ENCODE measurements at regions not wholly inside any gene's neighbourhood (a gene's known extent, or its start where the extent isn't known, plus 50 kb on each side); places are given as distances from the start of the nearest gene placed in this dataset.
"Not testable (repeated sequence)": the region's sequence is repeated elsewhere in the genome, so short reads cannot be mapped to it uniquely, and the experiment has no call there.

DNA sequence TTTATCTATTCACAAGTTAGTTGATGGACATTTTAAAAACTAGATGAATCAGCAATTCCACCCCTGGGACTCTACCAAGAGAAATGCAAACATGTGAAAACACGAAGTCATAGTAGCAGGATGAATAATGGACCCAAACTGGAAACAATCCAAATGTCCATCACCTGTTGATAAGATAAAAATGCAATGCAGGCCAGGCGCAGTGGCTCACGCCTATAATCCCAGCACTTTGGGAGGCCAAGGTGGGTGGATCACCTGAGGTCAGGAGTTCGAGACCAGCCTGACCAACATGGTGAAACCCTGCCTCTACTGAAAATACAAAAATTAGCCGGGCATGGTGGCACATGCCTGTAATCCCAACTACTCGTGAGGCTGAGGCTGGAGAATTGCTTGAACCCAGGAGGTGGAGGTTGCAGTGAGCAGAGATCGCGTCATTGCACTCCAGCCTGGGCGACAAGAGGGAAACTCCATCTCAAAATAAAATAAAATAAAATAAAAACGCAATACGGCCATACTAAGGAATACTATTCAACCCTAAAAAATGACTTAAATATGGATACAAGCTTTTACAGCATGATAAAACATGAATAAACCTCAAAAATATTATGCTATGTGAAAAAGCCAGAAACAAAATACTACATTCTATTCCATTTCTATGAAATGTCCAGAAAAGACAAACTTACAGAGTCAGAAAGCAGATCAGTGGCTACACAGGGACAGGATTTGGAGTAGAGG, 61.6 kb upstream of the BACH2 start:
- intact Hi-C loops (cut with DNase I, micrococcal nuclease); DNase-seq; ATAC-seq: not testable (repeated sequence)

DNA sequence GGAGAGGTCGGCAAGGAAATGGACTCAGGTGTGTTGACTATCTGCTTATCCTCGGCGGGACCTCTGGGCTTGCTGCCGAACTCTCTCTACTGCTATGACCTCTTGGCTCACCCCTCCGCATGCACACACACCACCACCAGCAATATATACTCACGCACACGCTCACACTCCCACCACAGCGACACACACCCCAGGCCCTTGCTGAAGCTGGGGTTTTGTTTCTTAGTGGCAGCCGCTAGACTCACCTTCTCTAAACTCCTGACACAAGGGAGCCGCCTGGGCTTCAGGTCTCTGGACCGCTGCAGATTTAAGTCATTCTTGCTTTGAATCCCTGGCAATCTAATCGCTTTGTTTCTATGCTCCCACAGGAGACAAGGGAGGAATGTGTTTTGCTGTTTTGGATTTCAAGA, 59.4 kb upstream of the BACH2 start:
- ATAC-seq (no peak), DNase-seq (no peak)
- intact Hi-C loops (cut with DNase I, micrococcal nuclease): no loop called here

DNA sequence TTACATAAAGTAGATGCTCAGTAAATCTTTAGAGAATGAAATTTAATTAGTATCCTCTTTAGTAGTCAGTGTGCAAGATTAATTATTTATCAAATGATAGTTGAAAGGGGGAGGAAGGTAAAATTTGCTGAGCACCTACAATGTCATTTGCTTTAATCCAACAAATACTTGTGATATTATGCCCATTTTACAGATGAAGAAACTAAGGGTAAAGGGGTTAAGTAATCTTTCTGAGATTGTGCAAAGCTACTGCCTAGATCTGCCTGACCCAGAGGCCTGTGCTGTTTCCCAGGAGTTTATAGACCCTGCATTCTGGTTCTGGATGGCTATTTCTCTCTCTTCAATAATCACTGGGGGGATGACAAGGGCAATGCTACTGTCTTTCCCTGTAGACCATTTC, 58.3 kb upstream of the BACH2 start:
- intact Hi-C loops (cut with DNase I, micrococcal nuclease): no loop called here
- DNase-seq (no peak), ATAC-seq (no peak)

DNA sequence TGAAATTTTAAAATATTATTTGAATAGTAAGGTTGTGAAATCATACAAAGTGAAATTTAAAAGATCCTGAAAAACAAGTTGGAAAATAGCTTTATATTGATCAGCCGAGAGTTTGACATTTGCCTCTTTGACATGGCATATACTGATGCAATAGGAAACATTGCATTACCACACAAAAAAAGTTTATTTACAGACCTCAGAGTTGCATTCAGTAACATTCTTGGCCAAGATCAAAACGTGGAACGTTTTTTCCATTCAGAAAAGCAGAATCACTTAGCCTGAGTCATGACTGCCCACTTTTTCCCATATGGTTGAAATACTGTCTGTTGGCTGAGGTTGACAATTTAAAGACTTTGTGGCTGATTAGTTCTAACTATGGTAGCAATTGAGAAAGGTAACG, 55.1 kb upstream of the BACH2 start:
- ATAC-seq (no peak), DNase-seq (no peak)
- intact Hi-C loops (cut with DNase I, micrococcal nuclease): no loop called here

DNA sequence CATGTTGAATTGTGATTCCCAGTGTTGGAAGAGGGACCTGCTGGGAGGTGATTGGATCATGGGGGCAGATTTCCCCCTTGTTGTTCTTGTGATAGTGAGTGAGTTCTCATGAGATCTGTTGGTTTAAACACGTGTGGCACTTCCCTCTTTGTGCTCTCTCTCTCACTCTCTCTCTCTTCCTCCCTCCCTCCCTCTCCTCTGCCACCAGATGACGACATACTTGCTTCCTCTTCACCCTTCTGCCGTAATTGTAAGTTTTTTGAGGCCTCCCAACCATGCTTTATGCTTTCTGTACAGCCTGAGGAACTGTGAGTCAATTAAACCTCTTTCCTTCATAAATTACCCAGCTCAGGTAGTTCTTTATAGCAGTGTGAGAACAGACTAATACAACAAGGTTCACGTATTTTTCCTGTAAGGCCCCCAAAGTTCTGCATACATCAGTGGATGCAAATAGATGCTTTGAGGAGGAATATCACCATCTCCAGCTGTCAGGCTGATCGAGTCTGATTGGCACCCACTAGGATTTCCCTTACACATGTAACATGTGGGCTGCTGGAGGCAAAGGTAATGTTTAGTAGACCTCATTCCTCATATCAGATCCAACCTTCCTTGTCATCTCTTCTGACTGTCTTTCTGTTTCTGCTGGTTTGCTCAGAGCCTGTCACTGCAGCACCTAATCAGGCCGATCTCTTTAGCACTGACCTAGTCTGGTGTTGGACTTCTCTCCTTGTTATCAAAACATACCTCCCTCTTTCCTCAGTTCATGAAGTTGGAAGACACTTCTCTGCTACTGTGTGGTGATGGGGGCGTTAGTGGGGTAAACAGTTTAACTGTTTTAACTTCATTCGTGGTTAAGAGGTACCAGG, 54.3 kb upstream of the BACH2 start:
- no peak for DNase-seq
- intact Hi-C loops (cut with DNase I, micrococcal nuclease): no loop called here
- ATAC-seq: no peak

DNA sequence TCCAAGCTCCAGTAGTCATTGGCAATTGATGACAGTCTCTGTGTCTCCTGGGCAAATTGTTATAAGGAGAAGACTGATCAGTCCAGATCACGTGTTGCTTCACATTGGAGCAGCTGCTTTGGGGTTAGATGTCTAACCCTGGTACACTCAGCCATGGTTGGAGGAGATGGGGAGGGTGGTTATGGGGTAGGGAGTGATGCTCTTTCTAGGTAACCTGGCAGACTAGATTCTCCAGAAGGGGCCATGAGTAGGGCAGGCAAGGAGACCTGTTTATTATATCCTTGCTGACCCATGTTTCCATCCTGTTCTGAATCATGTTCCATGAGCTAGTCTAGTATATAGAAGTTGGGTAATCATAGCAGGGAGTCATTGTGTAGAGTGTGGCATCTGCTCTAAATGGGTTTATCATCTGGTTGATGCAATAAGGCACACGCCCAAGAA, 50.8 kb upstream of the BACH2 start:
- DNase-seq (no peak), ATAC-seq (no peak)
- intact Hi-C loops (cut with DNase I, micrococcal nuclease): no loop called here

DNA sequence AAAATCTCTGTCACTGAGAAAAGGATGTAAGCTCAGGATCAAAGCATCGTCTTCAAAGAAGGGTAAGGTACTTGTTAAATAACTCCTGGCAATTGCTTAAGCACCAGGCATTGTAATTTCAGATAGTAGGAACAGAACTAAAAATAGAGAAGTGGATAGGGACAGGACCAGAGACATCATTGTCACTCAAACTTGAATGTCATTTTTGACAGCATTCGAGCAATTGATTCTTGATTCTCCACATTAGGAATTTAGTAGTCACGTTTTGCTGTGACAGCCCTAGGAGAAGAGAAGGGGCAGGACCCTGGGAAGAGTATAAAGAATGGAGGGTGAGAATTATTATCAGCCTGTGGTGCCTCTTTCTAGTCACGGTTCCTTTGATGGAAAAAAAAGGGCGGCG, 50.1 kb upstream of the BACH2 start:
- ATAC-seq (no peak), DNase-seq (no peak)
- intact Hi-C loops (cut with DNase I, micrococcal nuclease): no loop called here

Measured in left colon (tissue), 2 donors.